ENCODE measurements at regions not wholly inside any gene's neighbourhood (a gene's known extent, or its start where the extent isn't known, plus 50 kb on each side); places are given as distances from the start of the nearest gene placed in this dataset.
A peak's percentile ranks its signal among the peaks of the same experiment; 100 is the strongest.

DNA sequence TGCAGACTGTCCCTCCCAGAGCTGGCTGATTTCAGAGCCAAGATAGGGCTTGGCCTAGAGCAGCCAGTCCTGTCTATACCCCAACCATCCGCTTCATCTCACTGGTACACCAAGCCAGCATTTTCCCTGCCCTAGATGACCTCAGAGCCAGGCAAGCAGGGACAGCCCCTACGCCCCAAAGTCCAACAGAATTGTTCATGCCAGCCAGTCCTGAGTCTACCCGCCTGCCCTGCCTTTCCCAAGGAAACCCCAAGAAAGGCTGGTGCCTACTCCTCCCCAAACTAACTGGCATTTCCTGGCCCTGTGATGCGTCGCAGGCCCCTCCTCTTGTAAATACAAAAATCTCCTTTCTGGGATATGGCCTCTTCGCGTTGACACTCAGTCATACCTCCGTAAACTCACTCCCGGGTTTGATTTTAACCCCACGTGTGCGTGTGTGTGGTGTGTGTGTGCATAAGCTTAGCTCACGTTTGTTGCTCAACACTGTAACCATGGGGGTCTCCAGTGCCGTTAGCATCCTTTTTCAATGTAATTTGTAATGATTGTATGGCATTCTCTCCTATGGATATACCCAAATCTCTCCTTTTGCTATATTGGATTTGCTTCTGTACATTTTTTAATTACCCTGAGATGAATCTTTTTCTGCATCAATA is 75.3 kb downstream of the SIK1 start:
- Mint-ChIP-seq H3K27me3 (no peaks in the 10 kb centered on the region), H3K4me1 (peaks cover 40% of the 10 kb centered on the region), H3K4me3 (no peak overlapping the region), H3K27ac (peak overlapping the region; percentile 78), H3K9me3 (ENCODE audit: insufficient read depth) (no peaks in the 10 kb centered on the region)
- TF ChIP-seq EZH2 (IDR thresholded peaks at IDR 0.05; ENCODE audit: borderline replicate concordance, insufficient read depth, low read depth, low read length, poor library complexity, severe bottlenecking): no peak
- TF ChIP-seq, protein P1, sequence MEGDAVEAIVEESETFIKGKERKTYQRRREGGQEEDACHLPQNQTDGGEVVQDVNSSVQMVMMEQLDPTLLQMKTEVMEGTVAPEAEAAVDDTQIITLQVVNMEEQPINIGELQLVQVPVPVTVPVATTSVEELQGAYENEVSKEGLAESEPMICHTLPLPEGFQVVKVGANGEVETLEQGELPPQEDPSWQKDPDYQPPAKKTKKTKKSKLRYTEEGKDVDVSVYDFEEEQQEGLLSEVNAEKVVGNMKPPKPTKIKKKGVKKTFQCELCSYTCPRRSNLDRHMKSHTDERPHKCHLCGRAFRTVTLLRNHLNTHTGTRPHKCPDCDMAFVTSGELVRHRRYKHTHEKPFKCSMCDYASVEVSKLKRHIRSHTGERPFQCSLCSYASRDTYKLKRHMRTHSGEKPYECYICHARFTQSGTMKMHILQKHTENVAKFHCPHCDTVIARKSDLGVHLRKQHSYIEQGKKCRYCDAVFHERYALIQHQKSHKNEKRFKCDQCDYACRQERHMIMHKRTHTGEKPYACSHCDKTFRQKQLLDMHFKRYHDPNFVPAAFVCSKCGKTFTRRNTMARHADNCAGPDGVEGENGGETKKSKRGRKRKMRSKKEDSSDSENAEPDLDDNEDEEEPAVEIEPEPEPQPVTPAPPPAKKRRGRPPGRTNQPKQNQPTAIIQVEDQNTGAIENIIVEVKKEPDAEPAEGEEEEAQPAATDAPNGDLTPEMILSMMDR (IDR thresholded peaks at IDR 0.05): no peak
- Histone ChIP-seq H3K4me2 (replicated peaks; ENCODE audit: low read depth, low read length, poor library complexity, severe bottlenecking) (no peak overlapping the region), H3K27me3 (replicated peaks in 1 of 4; ENCODE audit: control extremely low read depth in 1 of 4, control insufficient read depth in 3 of 4, insufficient read depth in 4 of 4, low read length in 3 of 4) (no peaks in the 10 kb centered on the region), H3K4me1 (ENCODE audit: control insufficient read depth in 2 of 2, insufficient read depth in 2 of 2, low read length in 2 of 2) (peaks cover 25 to 50% of the 10 kb centered on the region in 2 donors), H3K9ac (ENCODE audit: low read length) (no peak overlapping the region), H3K4me3 (ENCODE audit: control extremely low read depth in 1 of 5, extremely low read depth in 1 of 5, insufficient read depth in 1 of 5, low read depth in 2 of 5, low read length in 4 of 5) (no peak overlapping the region), H3K79me2 (ENCODE audit: control insufficient read depth, insufficient read depth, low read length) (no peaks in the 10 kb centered on the region), H4K20me1 (ENCODE audit: control insufficient read depth, insufficient read depth, low read length, poor library complexity, severe bottlenecking) (no peaks in the 10 kb centered on the region), H3K36me3 (replicated peaks in 1 of 2; ENCODE audit: control extremely low read depth in 1 of 2, control insufficient read depth in 1 of 2, extremely low read depth in 1 of 2, insufficient read depth in 2 of 2, low read length in 1 of 2) (no peaks in the 10 kb centered on the region), H2AFZ (ENCODE audit: insufficient read depth, low read depth, low read length, poor library complexity, severe bottlenecking) (no peak overlapping the region), H3K27ac (ENCODE audit: low read length in 2 of 2) (peak overlapping the region in 1 of 2 donors; percentile 87), H3K9me3 (ENCODE audit: control extremely low read depth in 1 of 3, control insufficient read depth in 2 of 3, insufficient read depth in 1 of 3, low read length in 2 of 3) (peaks cover 0 to 3% (median 0%) of the 10 kb centered on the region in 3 donors)
- ATAC-seq (ENCODE audit: low read depth): no peak
- intact Hi-C loops (cut with micrococcal nuclease): no loop called here
- POLR2A ChIA-PET: interaction anchor here (0.6 kb wide), 2 partner anchors 902 to 1578 kb away, joined by 3 to 5 read pairs; no protein-coding TSS in a partner anchor
- DNase-seq: no peak
- CTCF ChIA-PET: no interaction called here
- over 99% methylated on average over 6 of the region's 13 CpGs for WGBS (ENCODE audit: insufficient coverage)

DNA sequence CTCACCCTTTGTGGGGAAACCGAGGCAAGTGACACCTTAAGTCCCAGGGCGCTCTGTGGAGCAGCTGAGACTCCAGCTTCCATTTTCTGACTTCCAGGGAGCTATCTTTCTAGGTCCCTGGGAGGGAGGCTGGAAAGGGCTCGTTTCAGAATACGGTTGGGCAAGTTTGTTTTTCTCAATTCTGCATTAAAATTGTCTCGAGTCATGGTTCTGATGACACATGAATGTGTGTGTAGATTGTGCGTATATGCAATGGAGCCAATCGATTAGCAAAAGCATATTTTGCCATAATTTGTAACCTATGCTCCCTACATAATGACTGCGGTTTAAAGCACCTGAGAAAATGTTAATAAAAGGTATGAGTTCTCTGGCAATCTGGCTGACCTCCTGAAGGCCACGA is 77.3 kb downstream of the SIK1 start:
- no peak overlapping the region for H3K9ac ChIP-seq (ENCODE audit: low read length)
- Mint-ChIP-seq H3K4me3 (no peak overlapping the region), H3K27ac (peak overlapping the region; percentile 6), H3K27me3 (no peaks in the 10 kb centered on the region), H3K4me1 (peaks cover 26% of the 10 kb centered on the region), H3K9me3 (ENCODE audit: insufficient read depth) (no peaks in the 10 kb centered on the region)
- ChIA-PET CTCF (no interaction called here), POLR2A (no interaction called here)
- no peaks in the 10 kb centered on the region for H3K36me3 ChIP-seq (replicated peaks in 1 of 2; ENCODE audit: control extremely low read depth in 1 of 2, control insufficient read depth in 1 of 2, extremely low read depth in 1 of 2, insufficient read depth in 2 of 2, low read length in 1 of 2)
- H3K4me1 ChIP-seq (ENCODE audit: control insufficient read depth in 2 of 2, insufficient read depth in 2 of 2, low read length in 2 of 2): peaks cover 17 to 30% of the 10 kb centered on the region in 2 donors
- H3K4me3 ChIP-seq (ENCODE audit: control extremely low read depth in 1 of 5, extremely low read depth in 1 of 5, insufficient read depth in 1 of 5, low read depth in 2 of 5, low read length in 4 of 5): no peak overlapping the region
- no peak for ATAC-seq (ENCODE audit: low read depth)
- no peak overlapping the region for H3K27ac ChIP-seq (ENCODE audit: low read length in 2 of 2)
- TF ChIP-seq EZH2 (IDR thresholded peaks at IDR 0.05; ENCODE audit: borderline replicate concordance, insufficient read depth, low read depth, low read length, poor library complexity, severe bottlenecking): no peak
- TF ChIP-seq, protein P1 (IDR thresholded peaks at IDR 0.05): no peak
- no peak overlapping the region for H2AFZ ChIP-seq (ENCODE audit: insufficient read depth, low read depth, low read length, poor library complexity, severe bottlenecking)
- H4K20me1 ChIP-seq (ENCODE audit: control insufficient read depth, insufficient read depth, low read length, poor library complexity, severe bottlenecking): no peaks in the 10 kb centered on the region
- no peak for DNase-seq
- H3K9me3 ChIP-seq (ENCODE audit: control extremely low read depth in 1 of 3, control insufficient read depth in 2 of 3, insufficient read depth in 1 of 3, low read length in 2 of 3): peaks cover 0 to 8% (median 0%) of the 10 kb centered on the region in 3 donors
- 90% methylated on average over 2 of the region's 9 CpGs for WGBS (ENCODE audit: insufficient coverage)
- intact Hi-C loops (cut with micrococcal nuclease): no loop called here
- H3K79me2 ChIP-seq (ENCODE audit: control insufficient read depth, insufficient read depth, low read length): no peaks in the 10 kb centered on the region
- H3K27me3 ChIP-seq (replicated peaks in 1 of 4; ENCODE audit: control extremely low read depth in 1 of 4, control insufficient read depth in 3 of 4, insufficient read depth in 4 of 4, low read length in 3 of 4): no peaks in the 10 kb centered on the region
- H3K4me2 ChIP-seq (replicated peaks; ENCODE audit: low read depth, low read length, poor library complexity, severe bottlenecking): no peak overlapping the region

All from B cell (primary cell).